CD8-positive, alpha-beta memory T cell (primary cell): ENCODE measurements at regions not wholly inside any gene's neighbourhood (a gene's known extent, or its start where the extent isn't known, plus 50 kb on each side); places are given as distances from the start of the nearest gene placed in this dataset.
A peak's percentile ranks its signal among the peaks of the same experiment; 100 is the strongest.

Source experiments
- CTCF ChIA-PET: fragments of 350-600 bp; sonication (Branson Sonifier 250); formaldehyde crosslinking; loops from one replicate; lab custom pipeline; 2021; ENCODE audit warnings: antibody characterized with exemption; lab: Charles Lee
- POLR2A ChIA-PET: fragments of 350-600 bp; sonication (Branson Sonifier 250); formaldehyde crosslinking; loops from one replicate; lab custom pipeline; 2021; ENCODE audit warnings: antibody characterized with exemption; lab: Charles Lee
- DNase-seq, 5 donors: peaks; one replicate each; pipeline versions ENCODE4 v3.0.0 to v3.0.0-alpha.2; 2020 to 2022; ENCODE audit warnings: mixed read lengths in 1 of 5
- H3K27ac ChIP-seq: one replicate; pipeline ENCODE4 v1.7.0; 2013; ENCODE audit warnings: low read depth, mild to moderate bottlenecking, low read length, moderate library complexity
- H3K27me3 ChIP-seq: 2 replicates; pipeline ENCODE4 v1.7.0; 2013; ENCODE audit warnings: low read length, mild to moderate bottlenecking; ENCODE audit not compliant: insufficient read depth, poor library complexity, severe bottlenecking
- H3K36me3 ChIP-seq: 2 replicates; pipeline ENCODE4 v1.7.0; 2013; ENCODE audit warnings: mild to moderate bottlenecking, low read length, moderate library complexity; ENCODE audit not compliant: insufficient read depth
- H3K4me1 ChIP-seq: 2 replicates; pipeline ENCODE4 v1.7.0; 2013; ENCODE audit warnings: mild to moderate bottlenecking, low read length, moderate library complexity; ENCODE audit not compliant: insufficient read depth
- H3K4me3 ChIP-seq: 2 replicates; pipeline ENCODE4 v1.7.0; 2013; ENCODE audit warnings: mild to moderate bottlenecking, low read length
- H3K9me3 ChIP-seq: 2 replicates; pipeline ENCODE4 v1.7.0; 2013; ENCODE audit warnings: mild to moderate bottlenecking, low read length
- H3K27ac Mint-ChIP-seq, 8 donors: one replicate each; pipeline ENCODE4 v1.8.0; 2020 to 2021; ENCODE audit warnings: mixed read lengths in 8 of 8, mild to moderate bottlenecking in 6 of 8, inconsistent platforms in 3 of 8, moderate library complexity in 3 of 8
- H3K27me3 Mint-ChIP-seq, 2 donors: one replicate each; pipeline ENCODE4 v1.8.0; 2020 to 2021; ENCODE audit warnings: mixed read lengths in 2 of 2, mild to moderate bottlenecking in 1 of 2, moderate library complexity in 1 of 2
- H3K36me3 Mint-ChIP-seq, 3 donors: one replicate each; pipeline ENCODE4 v1.8.0; 2020 to 2021; ENCODE audit warnings: mixed read lengths in 3 of 3, inconsistent platforms in 1 of 3, mild to moderate bottlenecking in 1 of 3
- H3K4me1 Mint-ChIP-seq, 3 donors: one replicate each; pipeline ENCODE4 v1.8.0; 2020 to 2021; ENCODE audit warnings: mixed read lengths in 3 of 3, inconsistent platforms in 1 of 3, mild to moderate bottlenecking in 1 of 3
- H3K4me3 Mint-ChIP-seq, 7 donors: one replicate each; pipeline ENCODE4 v1.8.0; 2020 to 2021; ENCODE audit warnings: mixed read lengths in 7 of 7, mild to moderate bottlenecking in 6 of 7, moderate library complexity in 4 of 7, inconsistent platforms in 2 of 7
- H3K9me3 Mint-ChIP-seq, 5 donors: one replicate each; pipeline ENCODE4 v1.8.0; 2020 to 2022; ENCODE audit warnings: mixed read lengths in 5 of 5, mild to moderate bottlenecking in 3 of 5, moderate library complexity in 2 of 5, inconsistent platforms in 1 of 5

DNA sequence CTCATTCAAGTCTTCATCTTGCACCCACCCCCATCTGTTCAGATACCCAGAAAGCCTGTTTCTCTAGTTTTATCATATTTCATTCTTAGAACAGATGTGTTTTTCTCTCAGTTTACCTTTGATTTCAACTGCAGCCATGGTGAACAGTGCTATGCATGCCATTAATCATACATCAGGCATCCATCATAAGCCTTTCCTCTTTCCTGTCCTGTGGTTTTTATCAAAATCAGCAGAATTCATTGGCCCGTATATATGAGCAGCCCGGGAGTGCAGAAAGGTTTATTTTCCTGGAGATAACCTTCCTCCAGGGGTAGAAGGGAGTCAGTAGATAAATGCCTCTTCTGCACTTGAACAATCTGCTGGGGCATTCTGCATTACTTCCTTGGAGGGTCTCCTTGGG lies 65.7 kb downstream of the IL21 start:
- no peak for DNase-seq
- Mint-ChIP-seq H3K36me3 (no peaks in the 10 kb centered on the region), H3K27me3 (peaks cover 3 to 4% of the 10 kb centered on the region in 2 donors), H3K9me3 (peaks cover 0 to 3% (median 0%) of the 10 kb centered on the region in 5 donors), H3K4me3 (no peak overlapping the region), H3K4me1 (no peaks in the 10 kb centered on the region), H3K27ac (no peak overlapping the region)
- ChIA-PET CTCF (no interaction called here), POLR2A (no interaction called here)
- Histone ChIP-seq H3K4me1 (no peaks in the 10 kb centered on the region), H3K27me3 (no peaks in the 10 kb centered on the region), H3K36me3 (no peaks in the 10 kb centered on the region), H3K9me3 (no peaks in the 10 kb centered on the region), H3K27ac (no peak overlapping the region), H3K4me3 (no peak overlapping the region)

DNA sequence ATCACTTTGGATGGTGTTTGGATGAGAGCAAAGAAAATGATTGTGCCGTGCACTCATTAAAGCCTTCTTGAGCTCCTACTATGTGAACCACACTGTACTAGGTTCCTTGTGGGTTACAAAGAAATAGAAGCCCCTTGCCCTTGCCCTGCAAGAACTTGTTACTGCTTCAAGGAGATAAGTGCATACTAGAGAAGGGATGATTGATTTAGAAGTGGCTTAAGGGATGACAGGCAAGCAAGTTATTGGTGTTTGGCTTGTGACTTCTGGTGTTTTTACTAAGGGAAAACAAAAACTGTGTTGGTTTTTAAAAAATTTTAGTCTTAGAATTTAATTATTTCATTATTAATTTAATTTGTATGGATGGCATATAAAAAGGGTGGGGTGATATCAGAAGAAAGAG lies 67.4 kb downstream of the IL21 start:
- DNase-seq = no peak
- Histone ChIP-seq H3K36me3 (no peaks in the 10 kb centered on the region), H3K27me3 (no peaks in the 10 kb centered on the region), H3K4me1 (no peaks in the 10 kb centered on the region), H3K4me3 (no peak overlapping the region), H3K9me3 (no peaks in the 10 kb centered on the region), H3K27ac (no peak overlapping the region)
- Mint-ChIP-seq H3K36me3 (no peaks in the 10 kb centered on the region), H3K27me3 (peaks cover 4 to 6% of the 10 kb centered on the region in 2 donors), H3K9me3 (no peaks in the 10 kb centered on the region), H3K4me1 (no peaks in the 10 kb centered on the region), H3K27ac (no peak overlapping the region), H3K4me3 (no peak overlapping the region)
- ChIA-PET POLR2A (interaction anchor here (0.6 kb wide), 1 partner anchor 1568 kb away, joined by 3 read pairs; no protein-coding TSS in a partner anchor), CTCF (interaction anchor here (1.1 kb wide), 1 partner anchor 23 kb away, joined by 3 read pairs; no protein-coding TSS in a partner anchor)

DNA sequence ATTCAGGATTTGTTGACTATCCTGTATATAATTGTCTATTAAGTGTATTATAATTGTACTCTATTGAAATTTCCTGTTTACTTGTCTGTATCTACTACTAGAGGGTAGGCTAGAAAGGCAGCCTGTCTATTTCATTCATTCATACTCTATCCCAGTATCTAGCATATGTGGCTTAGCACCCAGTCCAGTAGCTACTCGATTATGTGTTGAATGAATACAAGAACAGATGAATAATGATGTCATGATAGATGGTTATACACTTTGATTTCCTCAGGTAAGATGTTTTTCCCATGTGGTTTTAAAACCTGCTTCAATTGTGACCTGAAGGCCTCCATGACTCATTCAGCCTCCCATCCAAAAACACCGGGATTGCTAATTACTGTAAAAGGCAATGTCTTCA lies 68.0 kb downstream of the IL21 start:
- Histone ChIP-seq H3K4me1 (no peaks in the 10 kb centered on the region), H3K27ac (no peak overlapping the region), H3K9me3 (no peaks in the 10 kb centered on the region), H3K27me3 (no peaks in the 10 kb centered on the region), H3K36me3 (no peaks in the 10 kb centered on the region), H3K4me3 (no peak overlapping the region)
- H3K27me3 Mint-ChIP-seq = peaks cover 4% of the 10 kb centered on the region in 2 donors
- H3K9me3 Mint-ChIP-seq = no peaks in the 10 kb centered on the region
- H3K4me1 Mint-ChIP-seq = no peaks in the 10 kb centered on the region
- H3K4me3 Mint-ChIP-seq = no peak overlapping the region
- ChIA-PET POLR2A (interaction anchor here (0.6 kb wide), 1 partner anchor 83 kb away, joined by 3 read pairs; no protein-coding TSS in a partner anchor), CTCF (interaction anchor here (1.1 kb wide), 1 partner anchor 23 kb away, joined by 3 read pairs; no protein-coding TSS in a partner anchor)
- H3K27ac Mint-ChIP-seq = no peak overlapping the region
- DNase-seq = no peak
- no peaks in the 10 kb centered on the region for H3K36me3 Mint-ChIP-seq

DNA sequence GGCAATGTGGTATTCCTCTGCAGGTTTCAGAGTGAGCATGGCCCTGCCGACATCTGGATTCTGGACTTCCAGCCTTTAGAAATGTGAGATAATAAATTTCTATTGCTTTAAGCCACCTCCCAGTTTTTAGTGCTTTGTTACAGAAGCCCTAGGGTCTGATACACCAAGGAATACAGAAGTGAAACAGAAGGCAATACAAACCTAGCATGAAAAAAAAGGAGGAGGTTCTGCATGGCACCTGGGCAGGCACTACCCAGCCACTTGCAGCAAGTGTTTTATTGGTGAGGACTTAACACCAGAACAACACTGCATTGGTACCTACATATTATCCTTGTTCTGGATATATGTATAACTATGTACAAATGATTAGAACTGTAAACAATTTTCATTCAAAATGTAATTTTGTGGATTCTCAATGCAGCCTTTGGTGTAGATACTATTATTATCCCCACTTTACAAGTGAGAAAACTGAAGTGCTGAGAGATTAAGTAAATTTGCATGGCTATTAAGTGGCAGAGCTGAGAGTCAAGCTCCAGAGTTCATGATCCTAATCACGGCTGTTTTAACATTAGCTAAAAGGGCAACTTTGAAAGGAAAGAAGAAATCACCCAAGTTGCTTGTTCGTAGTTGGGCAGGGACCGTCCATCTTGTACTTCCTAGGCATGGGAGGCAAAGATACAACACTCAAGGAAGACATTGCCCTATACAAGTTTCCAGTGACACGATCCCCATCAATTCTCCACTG lies 71.8 kb downstream of the IL21 start:
- CTCF ChIA-PET = no interaction called here
- Histone ChIP-seq H3K4me3 (no peak overlapping the region), H3K9me3 (no peaks in the 10 kb centered on the region), H3K36me3 (no peaks in the 10 kb centered on the region), H3K4me1 (no peaks in the 10 kb centered on the region), H3K27me3 (no peaks in the 10 kb centered on the region), H3K27ac (no peak overlapping the region)
- POLR2A ChIA-PET = no interaction called here
- Mint-ChIP-seq H3K36me3 (no peaks in the 10 kb centered on the region), H3K4me1 (no peaks in the 10 kb centered on the region), H3K4me3 (no peak overlapping the region), H3K27me3 (peaks cover 0 to 2% of the 10 kb centered on the region in 2 donors), H3K9me3 (no peaks in the 10 kb centered on the region), H3K27ac (no peak overlapping the region)
- DNase-seq = no peak

DNA sequence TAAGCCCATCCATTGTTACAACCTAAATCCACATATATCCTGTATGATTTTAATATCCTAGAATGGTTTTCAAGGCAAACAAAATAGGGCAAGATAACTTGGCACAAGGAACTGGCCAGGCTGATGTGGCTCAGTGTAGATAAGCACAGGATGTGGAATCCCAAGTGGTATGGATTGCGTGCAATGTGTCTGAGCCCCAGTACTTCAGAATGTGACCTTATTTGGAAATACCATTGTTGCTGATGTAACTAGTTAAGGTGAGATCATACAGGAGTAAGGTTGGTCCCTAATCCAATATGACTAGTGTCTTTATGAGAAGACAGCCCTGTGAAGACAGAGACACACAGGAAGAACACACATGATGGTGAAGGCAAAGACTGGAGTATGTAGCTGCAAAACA lies 72.4 kb downstream of the IL21 start:
- Histone ChIP-seq H3K4me3 (no peak overlapping the region), H3K27ac (no peak overlapping the region), H3K4me1 (no peaks in the 10 kb centered on the region), H3K27me3 (no peaks in the 10 kb centered on the region), H3K36me3 (no peaks in the 10 kb centered on the region), H3K9me3 (no peaks in the 10 kb centered on the region)
- peaks cover 0 to 2% of the 10 kb centered on the region in 2 donors for H3K27me3 Mint-ChIP-seq
- no peak overlapping the region for H3K4me3 Mint-ChIP-seq
- H3K4me1 Mint-ChIP-seq = peaks cover 0 to 3% (median 0%) of the 10 kb centered on the region in 3 donors
- no peaks in the 10 kb centered on the region for H3K9me3 Mint-ChIP-seq
- ChIA-PET POLR2A (no interaction called here), CTCF (no interaction called here)
- H3K27ac Mint-ChIP-seq = no peak overlapping the region
- DNase-seq = no peak
- H3K36me3 Mint-ChIP-seq = no peaks in the 10 kb centered on the region

DNA sequence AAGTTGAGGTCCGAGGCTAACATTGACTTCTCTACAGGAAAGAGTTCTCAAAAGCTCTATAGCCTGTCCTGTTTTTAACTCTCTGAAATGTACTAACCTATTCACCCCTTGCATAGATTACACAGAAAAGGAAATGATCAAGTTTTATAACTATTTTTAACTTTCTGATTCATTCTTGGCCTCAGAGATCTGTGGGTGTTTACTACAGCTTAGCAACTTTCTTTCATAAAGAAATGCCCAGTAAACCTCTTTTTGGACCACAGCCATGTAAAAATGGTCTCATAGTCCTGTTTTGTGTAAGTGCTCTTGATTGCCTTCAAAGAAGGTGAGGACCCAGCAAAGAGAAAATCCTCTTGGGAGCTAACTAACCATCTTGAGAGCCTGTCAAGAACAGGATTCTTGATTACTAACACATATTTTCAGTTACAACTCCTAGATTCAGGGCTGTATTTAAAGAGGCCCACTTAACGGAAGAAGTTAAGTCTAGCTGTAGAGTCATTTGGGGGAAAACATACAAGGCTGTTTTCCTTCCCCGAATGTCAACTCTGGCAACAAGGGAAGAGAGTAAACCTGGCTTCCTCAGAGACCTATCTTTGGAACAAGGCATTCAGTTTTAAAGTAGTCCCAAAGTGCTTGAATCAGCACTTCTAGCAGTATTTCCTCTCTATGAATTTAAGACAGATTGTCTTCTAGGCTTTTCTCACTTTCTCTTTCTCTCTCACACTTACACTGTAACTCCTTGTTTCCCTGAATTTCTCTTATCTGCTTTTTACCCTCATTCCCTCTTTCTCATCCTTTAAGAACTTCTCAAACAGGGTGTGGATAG lies 78.2 kb downstream of the IL21 start:
- Mint-ChIP-seq H3K9me3 (no peaks in the 10 kb centered on the region), H3K4me3 (peak overlapping the region in 3 of 7 donors; percentile 3 to 17 (median 11)), H3K27ac (peak overlapping the region in 5 of 8 donors; percentile 15 to 94 (median 56)), H3K36me3 (no peaks in the 10 kb centered on the region), H3K4me1 (peaks cover 25 to 45% (median 39%) of the 10 kb centered on the region in 3 donors), H3K27me3 (peaks cover 0 to 2% of the 10 kb centered on the region in 2 donors)
- Histone ChIP-seq H3K27me3 (no peaks in the 10 kb centered on the region), H3K27ac (no peak overlapping the region), H3K4me3 (no peak overlapping the region), H3K4me1 (peaks cover 17% of the 10 kb centered on the region), H3K36me3 (no peaks in the 10 kb centered on the region), H3K9me3 (no peaks in the 10 kb centered on the region)
- ChIA-PET CTCF (interaction anchor here (0.8 to 1.3 kb wide), 2 partner anchors 35 to 92 kb away, joined by 3 to 5 read pairs; no protein-coding TSS in a partner anchor), POLR2A (interaction anchor here (1.1 kb wide), 1 partner anchor 84 kb away, joined by 3 read pairs; no protein-coding TSS in a partner anchor)
- no peak for DNase-seq

DNA sequence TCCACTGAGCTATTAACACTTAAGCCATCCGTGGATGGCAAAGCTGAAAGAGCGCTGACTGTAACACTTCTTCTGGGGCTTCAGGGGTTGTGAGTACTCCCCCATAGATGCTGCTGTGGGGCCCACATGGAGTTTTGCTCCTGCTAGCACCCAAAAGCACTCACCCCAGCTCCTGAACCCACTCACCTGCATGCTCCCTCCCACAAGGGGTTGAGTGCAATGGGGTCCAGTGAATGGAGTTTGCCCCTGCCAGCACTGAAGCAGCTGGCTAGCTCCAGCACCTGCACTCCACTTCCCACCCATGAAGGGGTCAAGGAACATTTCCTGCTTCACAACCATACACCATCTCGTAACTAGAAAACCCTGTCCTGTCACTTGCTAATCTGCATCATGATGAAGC lies 78.9 kb downstream of the IL21 start:
- Mint-ChIP-seq H3K9me3 (no peaks in the 10 kb centered on the region), H3K27ac (peak overlapping the region in 2 of 8 donors; percentile 15 to 56), H3K4me3 (no peak overlapping the region), H3K4me1 (peaks cover 25 to 45% (median 39%) of the 10 kb centered on the region in 3 donors), H3K36me3 (no peaks in the 10 kb centered on the region), H3K27me3 (peaks cover 0 to 2% of the 10 kb centered on the region in 2 donors)
- CTCF ChIA-PET = interaction anchor here (0.8 to 1.3 kb wide), 2 partner anchors 36 to 92 kb away, joined by 3 to 5 read pairs; no protein-coding TSS in a partner anchor
- Histone ChIP-seq H3K27ac (no peak overlapping the region), H3K4me3 (no peak overlapping the region), H3K9me3 (no peaks in the 10 kb centered on the region), H3K4me1 (peaks cover 17% of the 10 kb centered on the region), H3K36me3 (no peaks in the 10 kb centered on the region), H3K27me3 (no peaks in the 10 kb centered on the region)
- POLR2A ChIA-PET = interaction anchor here (1.1 kb wide), 1 partner anchor 83 kb away, joined by 3 read pairs; no protein-coding TSS in a partner anchor
- no peak for DNase-seq
